ENCODE measurements at regions not wholly inside any gene's neighbourhood (a gene's known extent, or its start where the extent isn't known, plus 50 kb on each side); places are given as distances from the start of the nearest gene placed in this dataset.

DNA sequence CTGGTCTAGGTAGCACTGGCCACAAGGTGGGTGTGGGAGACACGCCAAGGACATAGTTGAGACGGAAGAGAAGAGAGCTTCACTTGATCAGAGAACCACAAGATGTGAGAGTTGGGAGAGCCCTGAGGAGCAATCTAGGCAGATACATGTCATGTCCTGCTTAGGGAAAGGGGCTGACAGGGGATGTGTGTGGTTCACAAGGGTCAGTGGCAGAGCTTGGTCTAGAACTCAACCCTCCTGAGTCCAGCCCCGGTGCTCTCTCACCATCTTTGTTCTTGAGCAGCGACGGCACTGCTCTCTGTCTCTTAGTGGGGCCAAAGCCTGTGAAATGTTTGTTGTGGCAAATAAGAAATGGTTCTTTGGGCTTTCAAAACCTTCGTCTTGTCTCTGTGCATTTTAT is 243.5 kb upstream of the ROPN1 start:
- no peaks in the 10 kb centered on the region for H3K9me3 Mint-ChIP-seq
- H3K27ac Mint-ChIP-seq = no peak overlapping the region
- ATAC-seq (replicated peaks) (no peak), DNase-seq (no peak)
- no peaks in the 10 kb centered on the region for H3K36me3 Mint-ChIP-seq
- no peak overlapping the region for H3K4me3 Mint-ChIP-seq
- no peaks in the 10 kb centered on the region for H3K4me1 Mint-ChIP-seq
- H3K27me3 Mint-ChIP-seq = peaks cover 33 to 36% of the 10 kb centered on the region in 2 donors

DNA sequence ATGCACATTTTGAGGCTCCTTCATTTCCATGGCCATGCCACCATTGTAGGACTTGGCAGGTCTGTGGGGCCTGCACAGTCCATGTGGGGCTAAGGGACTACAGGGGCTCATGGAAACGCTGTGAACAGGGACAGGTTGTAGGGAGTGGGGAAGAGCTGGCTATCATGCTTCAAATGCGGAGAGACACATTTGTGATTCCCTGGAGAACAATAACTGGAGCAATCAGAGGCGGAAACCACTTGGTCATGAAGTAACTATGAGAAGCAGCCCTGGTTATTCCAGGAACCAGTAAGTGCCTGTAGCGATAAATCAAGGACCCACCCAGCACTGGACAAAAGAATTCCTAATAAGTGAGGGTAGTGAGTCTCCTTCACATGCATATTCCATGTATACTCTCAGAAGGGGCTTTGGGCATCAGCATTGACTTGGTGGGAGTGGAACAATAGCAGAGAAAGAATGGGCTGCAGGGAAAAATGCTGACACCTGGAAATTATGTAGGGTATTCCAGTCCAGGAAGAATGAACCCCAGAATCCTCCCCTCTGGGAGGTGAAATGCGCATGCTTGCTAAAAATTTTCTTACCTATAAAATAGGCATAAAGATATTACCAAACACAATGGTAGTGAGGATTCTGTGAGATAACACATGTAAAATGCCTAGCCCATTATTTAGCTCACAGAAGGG is 251.4 kb upstream of the ROPN1 start:
- H3K4me1 Mint-ChIP-seq = no peaks in the 10 kb centered on the region
- no peak for ATAC-seq (replicated peaks)
- H3K9me3 Mint-ChIP-seq = no peaks in the 10 kb centered on the region
- peaks cover 10 to 11% of the 10 kb centered on the region in 2 donors for H3K27me3 Mint-ChIP-seq
- no peak overlapping the region for H3K27ac Mint-ChIP-seq
- H3K36me3 Mint-ChIP-seq = no peaks in the 10 kb centered on the region
- DNase-seq = no peak
- no peak overlapping the region for H3K4me3 Mint-ChIP-seq

DNA sequence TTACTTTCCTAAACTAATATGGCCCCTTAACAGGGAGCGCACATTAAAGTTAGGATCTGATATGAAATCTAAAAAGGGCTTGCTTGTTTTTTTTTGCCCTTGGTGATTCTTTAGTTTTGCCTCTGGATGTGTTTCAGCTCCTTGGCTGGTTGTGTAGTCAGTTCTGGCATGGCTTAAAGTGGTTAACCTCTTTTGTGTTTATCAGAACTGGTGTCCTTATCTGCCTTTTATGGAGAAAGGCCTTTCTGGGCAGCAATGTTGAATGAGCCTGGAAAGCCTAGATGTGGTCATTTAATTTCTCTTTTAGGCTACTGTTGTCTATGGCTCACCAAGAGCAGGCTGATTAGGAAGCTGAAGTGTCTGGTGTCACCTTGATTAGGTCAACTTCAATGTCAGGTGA is 254.5 kb upstream of the ROPN1 start:
- DNase-seq (no peak), ATAC-seq (replicated peaks) (no peak)
- Mint-ChIP-seq H3K4me3 (no peak overlapping the region), H3K9me3 (no peaks in the 10 kb centered on the region), H3K4me1 (peaks cover 0 to 3% of the 10 kb centered on the region in 2 donors), H3K27ac (no peak overlapping the region), H3K27me3 (peaks cover 22 to 30% of the 10 kb centered on the region in 2 donors), H3K36me3 (no peaks in the 10 kb centered on the region)

DNA sequence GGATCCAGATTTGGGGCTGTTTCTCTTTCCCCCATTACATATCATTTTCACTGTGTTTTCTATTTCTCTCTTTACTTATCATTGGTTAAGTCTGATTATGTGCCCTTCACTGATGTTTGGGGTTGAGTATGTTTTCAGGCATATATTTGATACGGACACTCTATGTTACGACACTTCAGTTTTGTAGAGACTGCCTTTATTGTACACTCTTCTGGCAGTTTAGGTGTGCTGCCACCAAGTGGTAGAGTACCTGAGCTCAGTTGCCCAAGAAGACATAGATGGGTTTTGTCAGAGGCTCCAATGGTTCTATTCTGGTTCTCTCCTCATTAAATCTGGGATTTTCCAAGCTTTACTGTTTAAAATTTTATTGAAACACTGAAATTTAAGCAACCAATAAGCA is 255.0 kb upstream of the ROPN1 start:
- Mint-ChIP-seq H3K27me3 (peaks cover 17 to 30% of the 10 kb centered on the region in 2 donors), H3K36me3 (no peaks in the 10 kb centered on the region), H3K4me3 (no peak overlapping the region), H3K27ac (no peak overlapping the region), H3K9me3 (no peaks in the 10 kb centered on the region), H3K4me1 (peaks cover 0 to 3% of the 10 kb centered on the region in 2 donors)
- no peak for DNase-seq
- no peak for ATAC-seq (replicated peaks)

DNA sequence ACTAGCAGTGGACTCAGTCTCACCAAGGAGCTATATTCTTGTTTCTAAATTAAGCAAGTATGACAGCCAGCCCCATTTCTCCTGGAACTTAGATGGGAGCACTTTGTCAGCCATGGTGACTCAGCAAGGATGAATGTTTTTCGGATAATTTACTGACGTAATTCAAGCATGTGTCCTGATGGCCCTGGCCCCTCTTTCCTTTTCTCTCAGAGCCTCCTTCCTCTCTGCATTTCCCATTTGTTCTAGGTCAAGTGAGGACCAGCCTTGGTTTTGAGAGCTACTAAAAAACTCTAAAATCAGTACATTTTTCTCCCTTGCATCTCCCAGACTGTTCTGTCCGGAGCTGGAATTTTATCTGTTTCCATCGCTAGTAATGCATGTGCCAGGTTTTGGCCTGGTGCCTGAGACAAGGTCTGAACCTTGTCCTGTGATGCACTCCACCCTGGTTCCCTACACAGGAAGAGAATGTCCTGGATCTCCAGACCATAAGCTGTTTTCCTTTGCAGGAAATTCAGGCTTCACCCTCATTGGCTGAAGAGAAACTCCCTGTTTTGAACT is 256.6 kb upstream of the ROPN1 start:
- Mint-ChIP-seq H3K27ac (no peak overlapping the region), H3K4me1 (peaks cover 0 to 3% of the 10 kb centered on the region in 2 donors), H3K36me3 (no peaks in the 10 kb centered on the region), H3K9me3 (no peaks in the 10 kb centered on the region), H3K4me3 (no peak overlapping the region), H3K27me3 (peaks cover 15 to 23% of the 10 kb centered on the region in 2 donors)
- no peak for ATAC-seq (replicated peaks)
- DNase-seq = no peak

DNA sequence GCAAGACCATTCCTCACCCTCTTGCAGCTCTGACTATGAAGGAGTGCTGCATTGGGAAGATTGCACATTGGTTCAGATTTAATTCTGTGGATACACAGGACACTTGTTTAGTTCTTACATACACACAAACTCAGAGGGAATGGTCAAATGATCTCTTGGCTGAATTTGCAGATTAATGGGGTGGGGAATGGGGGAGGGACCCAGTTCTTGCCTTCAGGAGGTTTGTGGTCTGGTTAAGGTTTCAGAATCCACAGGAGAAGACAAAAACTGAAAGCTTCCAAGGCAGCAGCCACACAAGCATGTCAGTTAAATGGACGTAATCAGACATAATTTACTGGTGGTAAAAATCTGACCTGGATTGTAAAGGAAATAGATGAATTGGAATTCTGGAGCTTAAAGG is 257.1 kb upstream of the ROPN1 start:
- Mint-ChIP-seq H3K4me1 (peaks cover 0 to 3% of the 10 kb centered on the region in 2 donors), H3K9me3 (no peaks in the 10 kb centered on the region), H3K36me3 (no peaks in the 10 kb centered on the region)

DNA sequence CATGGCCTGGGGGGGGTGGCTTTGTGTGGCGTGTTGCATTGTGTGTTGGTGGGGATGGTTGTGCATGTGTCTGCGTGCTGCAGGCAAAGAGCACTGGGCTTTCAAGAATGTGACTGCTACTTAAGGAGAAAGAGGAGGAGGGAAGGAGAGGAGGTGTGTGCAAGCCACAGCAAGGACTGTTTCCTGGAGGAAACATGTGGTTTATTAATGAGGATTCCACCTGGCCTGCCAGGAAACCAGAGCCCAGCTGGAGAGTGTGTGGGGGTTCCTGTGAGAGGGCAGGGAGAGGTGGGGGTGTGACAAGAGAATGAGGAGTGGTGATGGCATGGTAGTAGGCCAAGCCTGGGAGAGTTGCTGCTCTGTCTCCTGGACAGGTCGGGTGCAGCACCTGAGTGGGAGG is 258.1 kb upstream of the ROPN1 start:
- Mint-ChIP-seq H3K27ac (no peak overlapping the region), H3K4me3 (no peak overlapping the region), H3K9me3 (no peaks in the 10 kb centered on the region), H3K36me3 (no peaks in the 10 kb centered on the region), H3K4me1 (peaks cover 0 to 3% of the 10 kb centered on the region in 2 donors), H3K27me3 (peaks cover 17 to 23% of the 10 kb centered on the region in 2 donors)
- ATAC-seq (replicated peaks) = no peak
- no peak for DNase-seq

More for the DNA sequence above, 257.1 kb upstream of the ROPN1 start:
- no peak for ATAC-seq (replicated peaks)
- Mint-ChIP-seq H3K27me3 (peaks cover 17 to 23% of the 10 kb centered on the region in 2 donors), H3K27ac (no peak overlapping the region), H3K4me3 (no peak overlapping the region)
- DNase-seq = no peak

DNA sequence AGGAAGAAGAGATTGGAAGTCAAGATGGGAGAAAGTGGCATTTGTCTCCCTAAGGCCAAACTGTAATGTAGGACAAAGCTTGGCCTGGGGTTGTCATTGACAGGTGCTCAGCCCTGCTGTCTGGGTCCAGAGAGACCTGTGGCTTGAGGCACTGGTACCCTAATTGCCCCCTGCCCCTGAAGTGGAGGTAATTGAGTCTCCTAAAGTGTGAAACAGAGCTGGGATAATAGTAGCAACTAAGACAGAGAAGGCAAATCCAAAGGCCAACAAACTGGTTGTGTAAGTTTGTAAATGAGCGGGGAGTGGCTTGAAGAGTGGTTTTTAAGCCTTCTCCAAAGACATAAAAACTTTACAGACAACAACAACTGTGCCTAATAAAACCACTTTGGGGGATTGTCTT is 264.2 kb upstream of the ROPN1 start:
- ATAC-seq (replicated peaks) = no peak
- H3K4me3 Mint-ChIP-seq = no peak overlapping the region
- no peak for DNase-seq
- H3K4me1 Mint-ChIP-seq = peaks cover 2 to 12% of the 10 kb centered on the region in 2 donors
- H3K27ac Mint-ChIP-seq = no peak overlapping the region
- no peaks in the 10 kb centered on the region for H3K36me3 Mint-ChIP-seq
- H3K27me3 Mint-ChIP-seq = peaks cover 0 to 5% of the 10 kb centered on the region in 2 donors
- no peaks in the 10 kb centered on the region for H3K9me3 Mint-ChIP-seq

DNA sequence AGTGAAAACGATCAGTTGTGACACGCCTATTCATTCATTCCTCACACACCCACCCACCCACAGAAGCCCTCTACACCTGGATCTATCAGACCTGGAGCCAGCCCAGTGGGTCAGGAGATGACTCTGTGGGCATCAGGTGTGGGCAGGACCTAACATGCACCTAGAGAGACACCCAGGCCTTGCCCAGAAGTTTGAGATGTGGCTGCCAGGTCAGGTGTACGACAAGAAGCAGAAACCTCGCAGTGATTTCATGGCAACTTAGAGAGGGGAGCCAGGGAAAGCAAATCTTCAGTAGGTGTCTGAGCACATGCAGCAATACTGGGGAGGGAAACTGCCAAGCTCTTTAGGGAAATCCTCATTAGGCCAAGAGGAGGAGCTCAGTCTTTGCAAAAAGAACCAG is 264.7 kb upstream of the ROPN1 start:
- Mint-ChIP-seq H3K36me3 (no peaks in the 10 kb centered on the region), H3K27me3 (peaks cover 0 to 5% of the 10 kb centered on the region in 2 donors), H3K4me1 (peaks cover 2 to 12% of the 10 kb centered on the region in 2 donors), H3K9me3 (no peaks in the 10 kb centered on the region), H3K27ac (no peak overlapping the region), H3K4me3 (no peak overlapping the region)
- DNase-seq (no peak), ATAC-seq (replicated peaks) (no peak)

DNA sequence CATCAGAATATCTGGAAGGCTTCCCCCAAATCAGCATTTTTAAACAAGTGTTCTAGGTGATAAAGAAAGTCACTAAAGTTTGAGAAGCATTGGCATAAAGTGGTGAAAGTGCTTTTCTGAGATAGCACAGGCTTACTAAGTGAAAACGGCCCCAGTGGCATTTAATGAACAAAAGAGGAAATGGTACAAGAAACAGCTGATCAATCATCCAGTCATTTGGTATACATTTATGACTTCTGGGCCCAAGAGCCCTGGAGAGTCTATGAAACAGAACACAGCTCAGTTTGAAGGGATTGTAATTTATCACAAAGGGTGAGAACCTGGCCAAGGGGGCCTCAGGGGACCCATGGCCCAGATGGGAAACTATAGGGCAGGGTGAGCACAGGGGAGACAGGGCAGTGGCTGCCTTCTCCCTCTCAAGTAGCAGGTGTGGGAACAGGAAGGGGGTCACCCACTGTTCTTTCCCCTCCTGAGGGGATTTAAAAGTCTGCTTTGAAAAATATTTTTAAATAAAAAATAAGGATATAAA is 265.5 kb upstream of the ROPN1 start:
- no peak for DNase-seq
- Mint-ChIP-seq H3K9me3 (no peaks in the 10 kb centered on the region), H3K36me3 (no peaks in the 10 kb centered on the region), H3K4me1 (peaks cover 2 to 12% of the 10 kb centered on the region in 2 donors), H3K27ac (no peak overlapping the region), H3K4me3 (no peak overlapping the region), H3K27me3 (peaks cover 0 to 5% of the 10 kb centered on the region in 2 donors)
- ATAC-seq (replicated peaks) = peak; percentile 90 to 92

DNA sequence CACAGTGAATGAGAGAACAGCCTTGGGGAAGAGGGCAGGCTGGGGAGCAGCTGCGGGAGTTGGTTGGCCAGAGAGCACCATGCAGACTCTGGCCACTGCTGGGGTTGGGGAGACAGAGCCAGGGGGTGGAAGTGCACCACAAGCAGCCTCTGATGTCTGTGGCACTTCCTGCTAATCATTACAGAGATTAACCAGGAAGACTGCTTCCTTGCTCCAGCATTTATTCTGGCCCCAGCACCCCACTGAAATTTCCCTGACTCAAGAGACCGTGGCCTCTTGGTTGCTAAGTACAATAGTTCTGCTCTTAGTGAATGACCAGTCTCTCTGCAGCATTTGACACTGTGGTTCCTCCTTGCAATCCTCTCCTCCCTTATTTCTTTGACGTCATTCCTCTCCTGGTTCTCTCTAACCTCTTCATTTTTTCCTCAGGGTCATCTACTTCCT is 266.2 kb upstream of the ROPN1 start:
- Mint-ChIP-seq H3K36me3 (no peaks in the 10 kb centered on the region), H3K4me3 (no peak overlapping the region), H3K27ac (no peak overlapping the region), H3K9me3 (no peaks in the 10 kb centered on the region), H3K27me3 (peaks cover 0 to 5% of the 10 kb centered on the region in 2 donors), H3K4me1 (peaks cover 2 to 12% of the 10 kb centered on the region in 2 donors)
- ATAC-seq (replicated peaks) (peak in 1 of 2 donors; percentile 17), DNase-seq (no peak)

DNA sequence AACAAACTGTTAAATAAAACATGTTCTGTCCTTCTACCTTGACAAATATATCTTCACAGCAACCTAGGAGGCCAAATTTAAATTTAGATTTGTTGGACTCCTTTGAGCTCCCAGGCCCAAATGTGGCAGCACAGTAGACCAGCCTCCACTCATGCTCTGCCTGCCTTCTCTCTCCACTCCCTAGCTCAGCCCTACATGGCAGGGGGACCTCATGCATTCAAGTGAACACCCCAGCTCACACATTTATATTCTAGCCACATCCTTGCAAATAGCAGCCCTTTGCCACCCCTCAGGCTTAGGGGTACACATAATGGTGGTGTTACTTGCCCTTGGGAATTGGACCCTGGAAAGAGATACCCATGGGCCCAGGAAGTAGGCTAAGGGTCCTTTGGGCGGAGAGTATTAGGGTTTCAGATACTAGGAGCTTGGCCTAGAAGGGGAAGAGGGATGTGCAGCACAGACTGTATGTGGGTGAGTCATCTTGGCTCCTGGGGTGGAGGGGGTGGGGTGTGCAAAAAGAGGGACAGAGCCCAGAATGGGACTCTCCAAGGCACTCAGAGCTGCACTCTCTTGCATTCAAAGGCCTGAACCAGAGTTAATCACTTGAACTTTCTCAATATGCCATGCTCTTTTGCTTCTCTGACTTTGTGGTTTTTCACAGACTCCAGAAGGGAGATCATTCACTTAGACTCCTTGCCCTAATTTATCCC is 268.4 kb upstream of the ROPN1 start:
- H3K27ac Mint-ChIP-seq = no peak overlapping the region
- ATAC-seq (replicated peaks) (peak; percentile 62 to 64), DNase-seq (no peak)
- H3K9me3 Mint-ChIP-seq = peaks cover 0 to 2% of the 10 kb centered on the region in 2 donors
- H3K4me3 Mint-ChIP-seq = no peak overlapping the region
- H3K4me1 Mint-ChIP-seq = peaks cover 2 to 12% of the 10 kb centered on the region in 2 donors
- no peaks in the 10 kb centered on the region for H3K36me3 Mint-ChIP-seq
- no peaks in the 10 kb centered on the region for H3K27me3 Mint-ChIP-seq

DNA sequence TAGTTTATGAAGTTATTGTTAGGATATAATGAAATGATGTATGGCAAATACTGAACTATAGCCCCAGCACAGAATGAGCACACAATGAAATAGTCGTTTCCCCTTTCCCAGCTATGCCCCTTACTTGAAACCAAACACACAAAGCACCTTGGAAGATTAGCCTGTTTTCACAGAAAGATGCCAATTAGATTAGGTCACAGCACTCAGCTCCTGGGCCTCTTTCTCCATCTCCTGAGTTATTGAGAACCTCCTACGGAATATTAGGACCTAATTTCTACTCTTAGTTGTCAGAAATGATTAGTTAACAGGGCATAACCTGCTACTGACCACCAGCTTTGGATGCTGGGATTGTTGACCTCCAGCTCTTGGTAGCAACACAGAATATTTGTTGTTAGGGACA is 269.4 kb upstream of the ROPN1 start:
- no peak overlapping the region for H3K4me3 Mint-ChIP-seq
- DNase-seq = no peak
- peaks cover 0 to 2% of the 10 kb centered on the region in 2 donors for H3K9me3 Mint-ChIP-seq
- no peak for ATAC-seq (replicated peaks)
- H3K27me3 Mint-ChIP-seq = no peaks in the 10 kb centered on the region
- H3K27ac Mint-ChIP-seq = no peak overlapping the region
- H3K36me3 Mint-ChIP-seq = no peaks in the 10 kb centered on the region
- H3K4me1 Mint-ChIP-seq = peaks cover 2 to 12% of the 10 kb centered on the region in 2 donors

DNA sequence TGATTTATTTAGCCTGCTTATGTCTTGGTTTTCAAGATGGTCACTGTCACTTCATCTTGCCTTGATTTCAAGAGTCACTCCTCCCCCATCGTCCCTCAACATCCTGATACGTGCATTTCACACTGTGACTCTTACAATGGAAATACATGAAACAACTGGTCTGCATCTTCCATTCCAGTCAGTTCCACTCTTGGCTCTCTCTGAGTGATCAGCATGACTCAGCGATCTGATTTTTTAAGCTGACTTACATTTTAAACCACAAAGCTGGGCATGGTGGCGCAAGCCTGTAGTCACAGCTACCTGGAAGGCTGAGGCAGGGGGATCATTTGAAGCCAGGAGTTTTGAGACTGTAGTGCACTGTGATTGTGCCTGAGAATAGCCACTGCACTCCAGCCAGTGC is 271.2 kb upstream of the ROPN1 start:
- Mint-ChIP-seq H3K36me3 (no peaks in the 10 kb centered on the region), H3K4me3 (no peak overlapping the region), H3K27ac (no peak overlapping the region), H3K27me3 (no peaks in the 10 kb centered on the region), H3K4me1 (peaks cover 0 to 6% of the 10 kb centered on the region in 2 donors), H3K9me3 (peaks cover 0 to 2% of the 10 kb centered on the region in 2 donors)
- DNase-seq (no peak), ATAC-seq (replicated peaks) (no peak)
